GM23338 (cell line): ENCODE measurements at regions not wholly inside any gene's neighbourhood (a gene's known extent, or its start where the extent isn't known, plus 50 kb on each side); places are given as distances from the start of the nearest gene placed in this dataset.

Experiments
- ATAC-seq: fragments of 200-7000 bp; cut with Tn5 transposase; 3 replicates; pipeline ENCODE4 v1.9.1; 2020
- DNase-seq: peaks from one replicate; pipeline ENCODE4 v3.0.0-alpha.2; 2015; ENCODE audit warnings: low spot score
- H2AFZ ChIP-seq: fragments of 200-600 bp; sonication (generic); 2 replicates; pipeline ENCODE4 v1.8.0; 2016; ENCODE audit warnings: antibody characterized with exemption, mild to moderate bottlenecking, moderate library complexity
- H3F3A ChIP-seq: fragments of 200-600 bp; sonication (generic); replicated peaks from 2 replicates; pipeline ENCODE4 v1.8.0; 2017; ENCODE audit warnings: antibody characterized with exemption, mixed run types, low read depth
- H3K27ac ChIP-seq: fragments of 200-600 bp; sonication (generic); 2 replicates; pipeline ENCODE4 v1.6.1; 2016; ENCODE audit warnings: low read depth
- H3K27me3 ChIP-seq: fragments of 200-600 bp; sonication (generic); 2 replicates; pipeline ENCODE4 v1.8.0; 2016; ENCODE audit warnings: mild to moderate bottlenecking, mixed run types, moderate library complexity; ENCODE audit not compliant: insufficient read depth
- H3K36me3 ChIP-seq: fragments of 200-600 bp; sonication (generic); 2 replicates; pipeline ENCODE4 v1.8.0; 2016; ENCODE audit warnings: mild to moderate bottlenecking; ENCODE audit not compliant: insufficient read depth
- H3K4me1 ChIP-seq: fragments of 200-600 bp; sonication (generic); 2 replicates; pipeline ENCODE4 v1.8.0; 2016; ENCODE audit warnings: mild to moderate bottlenecking, moderate library complexity; ENCODE audit not compliant: insufficient read depth
- H3K4me2 ChIP-seq: fragments of 200-600 bp; sonication (generic); 2 replicates; pipeline ENCODE4 v1.7.1; 2017; ENCODE audit warnings: mixed run types
- H3K4me3 ChIP-seq: fragments of 200-600 bp; sonication (generic); 2 replicates; pipeline ENCODE4 v1.6.1; 2016; ENCODE audit warnings: mixed run types
- H3K79me2 ChIP-seq: fragments of 200-600 bp; sonication (generic); replicated peaks from 2 replicates; pipeline ENCODE4 v1.8.0; 2017; ENCODE audit warnings: mild to moderate bottlenecking; ENCODE audit not compliant: insufficient read depth
- H3K9me2 ChIP-seq: fragments of 200-600 bp; sonication (generic); 2 replicates; pipeline ENCODE4 v1.8.0; 2017; ENCODE audit not compliant: insufficient read depth
- H4K20me1 ChIP-seq: fragments of 200-600 bp; sonication (generic); replicated peaks from 2 replicates; pipeline ENCODE4 v1.8.0; 2017; ENCODE audit warnings: mild to moderate bottlenecking; ENCODE audit not compliant: insufficient read depth
- H3K27ac Mint-ChIP-seq: 2 replicates; pipeline ENCODE4 v1.8.0; 2020; ENCODE audit warnings: inconsistent platforms, mild to moderate bottlenecking, moderate library complexity, mixed read lengths
- H3K27me3 Mint-ChIP-seq: 3 replicates; pipeline ENCODE4 v1.8.0; 2022; ENCODE audit warnings: low read depth, mild to moderate bottlenecking, moderate library complexity, mixed read lengths, inconsistent platforms; ENCODE audit not compliant: insufficient read depth, poor library complexity
- H3K36me3 Mint-ChIP-seq: 3 replicates; pipeline ENCODE4 v1.8.0; 2021; ENCODE audit warnings: low read depth, mild to moderate bottlenecking, inconsistent platforms, moderate library complexity, mixed read lengths
- H3K4me1 Mint-ChIP-seq: 3 replicates; pipeline ENCODE4 v1.8.0; 2020; ENCODE audit warnings: mild to moderate bottlenecking, inconsistent platforms, mixed read lengths
- H3K4me3 Mint-ChIP-seq: 3 replicates; pipeline ENCODE4 v1.8.0; 2021; ENCODE audit warnings: moderate library complexity, mild to moderate bottlenecking, inconsistent platforms, mixed read lengths
- H3K9me3 Mint-ChIP-seq: 3 replicates; pipeline ENCODE4 v1.8.0; 2020; ENCODE audit warnings: moderate library complexity, mild to moderate bottlenecking, inconsistent platforms, mixed read lengths
- CREB1 ChIP-seq: fragments of 250-450 bp; sonication (Bioruptor Pico); IDR thresholded peaks from 2 replicates; pipeline ENCODE4 v1.5.0; 2020; ENCODE audit warnings: low read depth, mild to moderate bottlenecking, moderate library complexity
- CTCF ChIP-seq, 2 experiments: fragments of 200-600 bp in 1 of 2; sonication (generic) in 1 of 2; conservative IDR thresholded peaks; 2 replicates each; pipeline versions ENCODE4 v1.5.1 to v1.6.1; 2016 to 2017; ENCODE audit warnings: antibody characterized with exemption in 2 of 2, low read depth in 2 of 2, mild to moderate bottlenecking in 2 of 2, moderate library complexity in 1 of 2
- EZH2 ChIP-seq: fragments of 200-600 bp; sonication (generic); IDR thresholded peaks from one replicate; pipeline ENCODE4 v1.8.0; 2017; ENCODE audit warnings: antibody characterized with exemption, mild to moderate bottlenecking, low read depth; ENCODE audit not compliant: unreplicated experiment
- NANOG ChIP-seq: IDR thresholded peaks from 2 replicates; pipeline ENCODE4 v1.6.1; 2016; ENCODE audit warnings: antibody characterized with exemption, borderline replicate concordance
- REST ChIP-seq: IDR thresholded peaks from one replicate; pipeline ENCODE4 v1.6.1; 2018; ENCODE audit warnings: antibody characterized with exemption; ENCODE audit not compliant: unreplicated experiment
- STAT1 ChIP-seq: IDR thresholded peaks from one replicate; pipeline ENCODE4 v1.6.1; 2016; ENCODE audit warnings: antibody characterized with exemption; ENCODE audit not compliant: unreplicated experiment
- ZNF114 ChIP-seq: fragments of 250-450 bp; sonication (Bioruptor Pico); IDR thresholded peaks from 2 replicates; pipeline ENCODE4 v1.5.0; 2020; ENCODE audit warnings: mild to moderate bottlenecking, moderate library complexity
- ZNF331 ChIP-seq: fragments of 250-450 bp; sonication (Bioruptor Pico); IDR thresholded peaks from 2 replicates; pipeline ENCODE4 v1.5.0; 2020; ENCODE audit warnings: low read depth, mild to moderate bottlenecking, moderate library complexity

- H3K4me3 Mint-ChIP-seq, result no peak overlapping the region
- TF ChIP-seq CTCF (conservative IDR thresholded peaks at IDR 0.05; ENCODE audit: low read depth in 2 of 2) (peak; percentile 57 to 70), NANOG (no peak)
These were observed 253.0 kb downstream of the HS3ST3B1 start for GRCh38 chr17:14553847-14554246.

GRCh38 chr17:14552306-14552705, 251.4 kb downstream of the HS3ST3B1 start:
- Mint-ChIP-seq H3K4me3 (no peak overlapping the region), H3K36me3 (no peaks in the 10 kb centered on the region), H3K27ac (no peak overlapping the region; the same call in 1 of the 2 replicates), H3K27me3 (peaks cover 4% of the 10 kb centered on the region), H3K9me3 (no peaks in the 10 kb centered on the region; the same call in 2 of the 3 replicates), H3K4me1 (peaks cover 10% of the 10 kb centered on the region; the same call in 2 of the 3 replicates)
- H3F3A ChIP-seq, result no peaks in the 10 kb centered on the region
- H3K4me3 ChIP-seq, result no peak overlapping the region
- TF ChIP-seq STAT1 (no peak), ZNF331 (CRISPR knock-in tag) (no peak), EZH2 (no peak), CTCF (conservative IDR thresholded peaks at IDR 0.05; ENCODE audit: low read depth in 2 of 2) (no peak), CREB1 (no peak)
- no peaks in the 10 kb centered on the region for H3K4me1 ChIP-seq
- H3K79me2 ChIP-seq, result no peaks in the 10 kb centered on the region
- DNase-seq (no peak), ATAC-seq (no peak)
- no peaks in the 10 kb centered on the region for H4K20me1 ChIP-seq
- H3K36me3 ChIP-seq, result no peaks in the 10 kb centered on the region
- no peaks in the 10 kb centered on the region for H3K27me3 ChIP-seq
- no peak overlapping the region for H3K4me2 ChIP-seq
- no peak overlapping the region for H3K27ac ChIP-seq
- no peaks in the 10 kb centered on the region for H3K9me2 ChIP-seq
- no peak overlapping the region for H2AFZ ChIP-seq

More at GRCh38 chr17:14553847-14554246, 253.0 kb downstream of the HS3ST3B1 start:
- no peaks in the 10 kb centered on the region for H3K36me3 Mint-ChIP-seq
- no peaks in the 10 kb centered on the region for H3F3A ChIP-seq
- no peaks in the 10 kb centered on the region for H3K79me2 ChIP-seq
- DNase-seq (peak; percentile 61), ATAC-seq (peak; percentile 57)
- H3K4me2 ChIP-seq, result no peak overlapping the region
- no peaks in the 10 kb centered on the region for H4K20me1 ChIP-seq
- no peak overlapping the region for H3K27ac ChIP-seq
- peaks cover 2% of the 10 kb centered on the region; the same call in 1 of the 2 replicates for H3K4me1 ChIP-seq
- H2AFZ ChIP-seq, result no peak overlapping the region
- H3K9me2 ChIP-seq, result no peaks in the 10 kb centered on the region
- H3K9me3 Mint-ChIP-seq, result no peaks in the 10 kb centered on the region; the same call in 2 of the 3 replicates
- peaks cover 5% of the 10 kb centered on the region for H3K27me3 Mint-ChIP-seq
- no peak overlapping the region; the same call in 1 of the 2 replicates for H3K27ac Mint-ChIP-seq
- H3K4me1 Mint-ChIP-seq, result peaks cover 10% of the 10 kb centered on the region; the same call in 2 of the 3 replicates
- H3K27me3 ChIP-seq, result no peaks in the 10 kb centered on the region
- H3K4me3 ChIP-seq, result no peak overlapping the region
- H3K36me3 ChIP-seq, result no peaks in the 10 kb centered on the region

- H3K4me3 ChIP-seq, result no peak overlapping the region
- no peak overlapping the region for H2AFZ ChIP-seq
- no peak overlapping the region for H3K27ac ChIP-seq
- Mint-ChIP-seq H3K27ac (no peak overlapping the region), H3K4me1 (peaks cover 3% of the 10 kb centered on the region; the same call in 2 of the 3 replicates), H3K4me3 (no peak overlapping the region), H3K27me3 (peaks cover 4% of the 10 kb centered on the region), H3K36me3 (peaks cover 5% of the 10 kb centered on the region; the same call in 2 of the 3 replicates), H3K9me3 (peaks cover 5% of the 10 kb centered on the region; the same call in 1 of the 3 replicates)
- H3F3A ChIP-seq, result no peaks in the 10 kb centered on the region
- H3K36me3 ChIP-seq, result no peaks in the 10 kb centered on the region
- H3K4me1 ChIP-seq, result no peaks in the 10 kb centered on the region
- H3K27me3 ChIP-seq, result no peaks in the 10 kb centered on the region
- no peaks in the 10 kb centered on the region for H3K9me2 ChIP-seq
- H3K4me2 ChIP-seq, result no peak overlapping the region
- no peak for ATAC-seq
- DNase-seq, result no peak
- no peaks in the 10 kb centered on the region for H3K79me2 ChIP-seq
- no peaks in the 10 kb centered on the region for H4K20me1 ChIP-seq
- TF ChIP-seq REST (no peak), CTCF (conservative IDR thresholded peaks at IDR 0.05; ENCODE audit: low read depth in 2 of 2) (no peak), CREB1 (no peak), EZH2 (no peak), ZNF114 (CRISPR knock-in tag) (no peak)
These were observed 246.7 kb downstream of the HS3ST3B1 start for GRCh38 chr17:14547556-14547955.
